Stimulated activated CD8-positive, alpha-beta memory T cell treated with anti-CD3 and anti-CD28 coated beads, Interleukin-15, amount 100 ng/mL, for 4 hours (primary cell): ENCODE measurements at regions not wholly inside any gene's neighbourhood (a gene's known extent, or its start where the extent isn't known, plus 50 kb on each side); places are given as distances from the start of the nearest gene placed in this dataset.

Experiments
- DNase-seq, 2 donors: peaks; one replicate each; pipeline ENCODE4 v3.0.0-alpha.2; 2020; ENCODE audit warnings: low read depth in 2 of 2

DNA sequence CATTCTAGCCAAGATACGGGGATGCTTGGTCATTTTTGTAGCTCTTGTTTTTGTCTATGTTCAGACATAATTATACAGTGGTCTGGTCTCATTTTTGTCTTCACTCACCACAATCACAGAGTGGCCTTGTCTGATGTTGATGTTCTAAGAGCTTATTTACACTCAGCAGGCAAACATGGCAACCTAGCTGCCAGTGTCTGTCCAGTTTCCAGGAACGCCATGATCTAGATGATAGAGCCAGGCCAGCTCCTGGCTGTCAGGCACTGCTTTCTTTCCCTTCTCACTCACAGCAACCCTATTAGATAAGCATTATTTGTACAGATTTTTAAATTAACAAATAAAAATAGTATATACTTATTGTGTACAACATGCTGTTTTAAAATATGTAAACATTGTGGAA is 98.6 kb upstream of the PHF14 start:
- DNase-seq, result no peak

DNA sequence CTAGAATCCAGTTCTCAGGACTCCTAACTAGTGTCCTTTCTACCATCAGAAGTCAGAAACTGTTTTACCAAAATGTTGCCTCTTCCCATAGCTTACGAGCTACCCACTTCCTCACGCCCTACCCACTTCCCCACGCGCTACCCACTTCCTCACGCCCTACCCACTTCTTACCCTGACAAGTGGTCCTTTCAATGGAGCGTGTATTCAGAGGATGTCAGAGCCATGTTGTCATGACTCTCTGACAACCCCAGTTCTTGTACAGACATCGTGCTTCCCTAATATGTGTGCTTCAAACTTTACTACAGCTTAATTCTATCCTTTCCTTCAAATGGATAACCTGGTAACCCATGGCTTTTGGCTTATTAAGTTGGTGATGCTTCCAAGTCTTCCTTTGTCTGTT is 84.8 kb upstream of the PHF14 start:
- no peak for DNase-seq

DNA sequence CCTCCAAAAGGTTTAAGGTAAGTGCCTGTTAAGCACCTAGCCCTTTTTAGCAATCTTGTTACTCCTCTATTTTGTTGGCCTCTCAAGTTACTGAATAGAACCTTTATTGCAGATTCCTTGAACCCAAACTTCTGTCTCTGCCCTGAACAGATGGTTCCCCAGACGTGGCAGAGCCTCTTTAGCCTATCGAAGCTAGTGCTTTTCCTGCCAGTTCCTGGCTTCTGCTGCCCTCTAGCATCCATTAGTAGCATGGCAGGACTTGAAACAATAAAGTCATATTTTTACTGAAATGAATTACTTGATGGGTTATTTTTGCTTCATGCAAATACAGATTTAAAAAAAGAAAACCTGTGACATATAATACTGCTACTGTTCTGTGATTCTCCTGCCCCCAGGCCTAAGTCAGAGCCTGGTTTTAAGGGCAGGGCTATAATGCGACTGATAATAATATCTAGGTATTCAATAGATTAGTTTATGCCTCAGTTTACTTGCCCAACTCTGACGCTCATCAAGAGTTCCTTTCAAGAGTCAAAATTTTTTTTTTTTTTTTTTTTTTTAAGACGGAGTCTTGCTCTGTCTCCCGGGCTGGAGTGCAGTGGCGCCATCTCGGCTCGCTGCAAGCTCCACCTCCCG is 84.3 kb upstream of the PHF14 start:
- DNase-seq, result peak in 1 of 2 donors; percentile 9

DNA sequence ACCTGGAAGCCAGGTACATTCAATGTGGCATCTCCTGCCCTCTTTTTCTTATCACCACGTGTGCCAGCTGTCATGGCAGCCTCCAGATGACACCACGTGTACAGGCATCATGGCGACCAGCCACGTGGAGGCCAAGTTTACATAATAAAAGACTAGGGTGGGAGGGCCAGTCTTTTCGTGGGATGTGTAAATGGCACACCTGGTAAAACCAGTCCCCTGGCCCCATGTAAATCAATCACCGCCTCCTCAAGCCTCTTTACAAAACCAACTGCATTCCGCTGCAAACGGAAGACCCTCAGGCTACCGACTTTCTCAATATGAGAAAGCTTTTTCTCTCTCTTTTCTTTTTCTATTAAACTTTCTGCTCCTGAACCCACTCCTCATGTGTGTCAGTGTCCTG is 65.1 kb upstream of the PHF14 start:
- no peak for DNase-seq

DNA sequence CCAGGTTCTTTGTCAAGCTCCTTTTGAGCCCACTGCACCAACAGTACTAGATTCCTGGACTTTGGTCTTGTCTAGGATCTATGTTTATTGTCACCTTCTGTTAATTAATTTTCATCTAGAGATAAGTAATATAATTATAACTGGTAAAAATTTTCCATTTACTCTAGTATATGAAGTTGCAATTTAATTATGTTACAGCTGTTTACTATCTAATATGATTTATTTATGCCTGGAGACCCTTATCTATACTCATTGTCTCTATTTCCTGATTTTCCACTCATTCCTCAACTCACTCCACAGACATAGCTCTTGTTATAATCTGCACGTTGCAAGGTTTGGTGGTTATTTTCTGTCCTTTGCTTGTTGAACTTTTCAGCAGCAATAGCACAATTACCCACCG is 63.2 kb upstream of the PHF14 start:
- DNase-seq, result no peak

DNA sequence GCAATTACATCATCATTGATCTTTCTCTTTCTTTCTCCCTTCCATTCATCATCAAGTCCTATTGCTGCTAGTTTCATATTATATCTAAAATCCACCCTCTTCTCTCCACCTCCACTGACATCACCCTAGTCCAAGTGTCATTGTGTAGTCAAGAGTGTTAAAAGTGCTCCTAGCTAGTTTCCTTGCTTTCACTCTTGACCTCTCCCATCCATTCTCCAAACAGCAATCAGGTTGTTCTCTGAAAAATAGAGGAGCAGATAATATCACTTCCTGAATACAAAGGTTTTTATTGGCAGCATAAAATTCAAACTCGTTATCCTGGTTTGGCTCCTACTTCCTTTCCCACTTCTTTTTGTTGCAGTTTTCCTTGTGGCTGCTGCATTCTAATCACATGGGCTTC is 61.6 kb upstream of the PHF14 start:
- no peak for DNase-seq

DNA sequence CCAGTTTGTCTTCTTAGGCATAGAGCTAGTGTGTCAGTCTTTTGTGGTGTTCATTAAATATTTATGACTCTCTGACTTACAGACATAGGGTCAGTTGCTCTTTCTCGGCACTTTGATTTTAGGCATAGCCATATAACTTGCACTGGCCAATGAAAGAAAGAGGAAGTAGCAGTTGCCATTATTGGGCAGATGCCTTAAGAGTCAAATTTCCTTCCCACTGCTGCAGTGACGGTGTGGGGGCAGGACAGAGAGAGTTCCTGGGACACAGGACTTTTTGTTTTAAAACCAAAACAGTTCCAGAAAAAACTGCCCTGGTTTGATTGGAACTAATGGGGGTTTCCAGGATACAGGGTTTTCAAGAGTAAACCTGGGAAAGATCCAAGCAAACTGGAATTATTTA is 60.2 kb upstream of the PHF14 start:
- DNase-seq, result no peak

DNA sequence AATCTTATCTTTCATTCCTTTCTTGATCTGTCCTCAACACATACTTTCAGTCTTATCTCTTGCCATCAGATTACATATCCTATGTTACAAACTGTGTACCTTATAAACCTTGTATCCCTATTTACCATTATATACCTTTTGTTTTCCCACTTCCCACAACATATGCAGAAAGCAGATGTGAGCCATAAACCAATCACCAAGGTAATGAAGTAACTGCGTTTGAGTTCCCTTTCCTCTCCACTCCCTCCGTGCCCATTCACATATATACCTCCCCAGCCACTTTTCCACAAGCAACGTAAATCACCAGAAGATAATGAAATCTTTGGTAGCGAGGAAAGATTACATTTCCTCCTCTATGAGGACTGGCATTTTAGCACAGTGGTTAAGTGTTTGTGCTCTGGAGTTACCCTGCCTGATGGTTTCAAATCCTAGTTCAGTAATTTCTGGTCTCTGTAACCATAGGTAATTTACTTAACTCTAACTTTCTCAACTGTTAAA is 55.5 kb upstream of the PHF14 start:
- DNase-seq, result no peak

DNA sequence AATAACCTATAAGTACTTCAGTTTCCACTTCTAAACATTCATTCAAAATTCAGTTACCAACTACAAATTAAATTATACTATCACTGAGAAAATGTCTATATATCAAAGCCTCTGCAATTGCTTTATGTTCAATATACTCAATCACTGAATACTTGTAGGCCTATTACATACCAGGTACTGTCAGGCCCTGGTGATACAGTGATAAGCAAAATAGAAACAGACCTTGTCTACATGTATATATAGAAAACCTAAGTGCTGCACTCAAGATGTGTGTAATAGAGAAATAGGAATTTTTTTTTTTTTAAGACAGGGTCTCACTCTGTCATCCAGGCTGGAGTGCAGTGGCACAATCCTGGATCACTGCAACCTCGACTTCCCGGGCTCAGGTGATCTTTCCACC is 53.7 kb upstream of the PHF14 start:
- DNase-seq, result no peak
